H54 (cell line): ENCODE measurements at regions not wholly inside any gene's neighbourhood (a gene's known extent, or its start where the extent isn't known, plus 50 kb on each side); places are given as distances from the start of the nearest gene placed in this dataset.
"Not testable (repeated sequence)": the region's sequence is repeated elsewhere in the genome, so short reads cannot be mapped to it uniquely, and the experiment has no call there.

ENCODE experiments used
- DNase-seq: peaks from one replicate; pipeline ENCODE4 v3.0.0; 2011; ENCODE audit warnings: low spot score, mixed read lengths; ENCODE audit not compliant: insufficient read length
- FAIRE-seq: peaks from 3 replicates; lab custom pipeline; 2011; peaks lifted over from hg19 to GRCh38; lab: Jason Lieb, UNC
- POLR2A ChIP-seq: IDR thresholded peaks from 2 replicates; pipeline ENCODE4 v1.6.1; 2011; ENCODE audit warnings: low read depth, mild to moderate bottlenecking, low read length

- no peak for FAIRE-seq
- TF ChIP-seq POLR2A: no peak
Observed at GRCh38 chrX:9378980-9379696, 85.7 kb upstream of the TBL1X start.

GRCh38 chrX:9379697-9380551, 84.9 kb upstream of the TBL1X start:
- FAIRE-seq (no peak), DNase-seq (peak; percentile 9)
- no peak for TF ChIP-seq POLR2A

More at GRCh38 chrX:9378980-9379696, 85.7 kb upstream of the TBL1X start:
- no peak for DNase-seq

- no peak for TF ChIP-seq POLR2A
- FAIRE-seq: no peak
- DNase-seq: no peak
Observed at GRCh38 chrX:9383655-9384054, 81.2 kb upstream of the TBL1X start.

GRCh38 chrX:9388450-9388849, 76.4 kb upstream of the TBL1X start:
- DNase-seq: no peak
- no peak for FAIRE-seq
- no peak for TF ChIP-seq POLR2A

GRCh38 chrX:9390121-9390520, 74.7 kb upstream of the TBL1X start:
- TF ChIP-seq POLR2A: no peak
- FAIRE-seq: no peak
- DNase-seq: no peak

GRCh38 chrX:9390693-9391368, 74.0 kb upstream of the TBL1X start:
- FAIRE-seq: no peak
- no peak for TF ChIP-seq POLR2A
- no peak for DNase-seq

- FAIRE-seq (no peak), DNase-seq (no peak)
- no peak for TF ChIP-seq POLR2A
Observed at GRCh38 chrX:9392445-9392844, 72.4 kb upstream of the TBL1X start.

GRCh38 chrX:9393571-9393970, 71.3 kb upstream of the TBL1X start:
- TF ChIP-seq POLR2A: no peak
- FAIRE-seq (no peak), DNase-seq (no peak)

GRCh38 chrX:9394212-9394611, 70.6 kb upstream of the TBL1X start:
- no peak for TF ChIP-seq POLR2A
- DNase-seq (no peak), FAIRE-seq (no peak)

- TF ChIP-seq POLR2A: no peak
- FAIRE-seq (no peak), DNase-seq (no peak)
Observed at GRCh38 chrX:9396930-9397329, 67.9 kb upstream of the TBL1X start.

GRCh38 chrX:9401051-9401450, 63.8 kb upstream of the TBL1X start:
- TF ChIP-seq POLR2A: no peak
- DNase-seq (no peak), FAIRE-seq (no peak)

- no peak for DNase-seq
- TF ChIP-seq POLR2A: no peak
- no peak for FAIRE-seq
Observed at GRCh38 chrX:9403374-9403773, 61.5 kb upstream of the TBL1X start.

GRCh38 chrX:9405635-9406034, 59.2 kb upstream of the TBL1X start:
- not testable (repeated sequence) for FAIRE-seq, DNase-seq

- FAIRE-seq, DNase-seq: not testable (repeated sequence)
Observed at GRCh38 chrX:9410889-9411288, 54.0 kb upstream of the TBL1X start.

- not testable (repeated sequence) for DNase-seq, FAIRE-seq
Observed at GRCh38 chrX:9411682-9412081, 53.2 kb upstream of the TBL1X start.
